ENCODE measurements at regions not wholly inside any gene's neighbourhood (a gene's known extent, or its start where the extent isn't known, plus 50 kb on each side); places are given as distances from the start of the nearest gene placed in this dataset.

- TF ChIP-seq CTCF (IDR thresholded peaks at IDR 0.05), result no peak
- no peak for TF ChIP-seq POLR2AphosphoS5 (IDR thresholded peaks at IDR 0.05; ENCODE audit: low read depth, low read length)
- no peak for TF ChIP-seq REST (IDR thresholded peaks at IDR 0.05; ENCODE audit: insufficient read depth in 1 of 2, low read depth in 2 of 2, low read length in 1 of 2)
- TF ChIP-seq SIN3A (IDR thresholded peaks at IDR 0.05; ENCODE audit: borderline replicate concordance, insufficient read depth, low read depth, low read length), result no peak
Measured at GRCh38 chr15:46956881-46957280, 760.4 kb upstream of the SEMA6D start.
